Adipose tissue (tissue), 3 donors: ENCODE measurements at regions not wholly inside any gene's neighbourhood (a gene's known extent, or its start where the extent isn't known, plus 50 kb on each side); places are given as distances from the start of the nearest gene placed in this dataset.
"Not testable (repeated sequence)": the region's sequence is repeated elsewhere in the genome, so short reads cannot be mapped to it uniquely, and the experiment has no call there.

ENCODE experiments used
- H3K27ac ChIP-seq: one replicate; pipeline ENCODE4 v1.5.1; 2013; ENCODE audit warnings: low read depth, low read length
- WGBS, 3 donors: extraction: QIAGEN DNeasy Blood & Tissue Kit; methylation state at CpG; one replicate each; pipeline ENCODE4 v1.1.7; 2013; 5-methylcytosine and 5-hydroxymethylcytosine counted together
- donor health status: healthy with polysubstance abuse.
- donor health status: Bipolar disorder and iron deficiency.
- donor health status: healthy.

- H3K27ac ChIP-seq, result no peak overlapping the region
- WGBS, 3 donors, result 55 to 93% (median 91%) methylated on average over 3 of the region's 3 CpGs
Measured at GRCh38 chr9:107792006-107792405, 302.4 kb upstream of the KLF4 start.

GRCh38 chr9:107789001-107789700 lies 299.6 kb upstream of the KLF4 start:
- 92 to 98% (median 95%) methylated on average over 4 of the region's 4 CpGs for WGBS, 3 donors
- H3K27ac ChIP-seq, result no peak overlapping the region

- 84 to 86% (median 85%) methylated on average over 2 of the region's 2 CpGs for WGBS, 3 donors
- no peak overlapping the region for H3K27ac ChIP-seq
Measured at GRCh38 chr9:107786561-107786960, 297.0 kb upstream of the KLF4 start.

GRCh38 chr9:107784235-107784958 lies 294.8 kb upstream of the KLF4 start:
- WGBS, 3 donors, result 40 to 44% (median 42%) methylated on average over 12 of the region's 12 CpGs
- no peak overlapping the region for H3K27ac ChIP-seq

GRCh38 chr9:107782789-107783188 lies 293.2 kb upstream of the KLF4 start:
- no peak overlapping the region for H3K27ac ChIP-seq
- 83 to 89% (median 86%) methylated on average over 4 of the region's 4 CpGs for WGBS, 3 donors

GRCh38 chr9:107782381-107782780 lies 292.8 kb upstream of the KLF4 start:
- WGBS, 3 donors, result 35 to 38% (median 37%) methylated on average over 3 of the region's 3 CpGs
- no peak overlapping the region for H3K27ac ChIP-seq

- no peak overlapping the region for H3K27ac ChIP-seq
- WGBS, 3 donors, result 61 to 69% (median 67%) methylated on average over 3 of the region's 3 CpGs
Measured at GRCh38 chr9:107780960-107781359, 291.4 kb upstream of the KLF4 start.

GRCh38 chr9:107779731-107780130 lies 290.2 kb upstream of the KLF4 start:
- H3K27ac ChIP-seq, result no peak overlapping the region
- WGBS, 3 donors, result 52 to 67% (median 61%) methylated on average over 3 of the region's 3 CpGs

- 69 to 97% (median 97%) methylated on average over 1 of the region's 1 CpG for WGBS, 3 donors
- H3K27ac ChIP-seq, result no peak overlapping the region
Measured at GRCh38 chr9:107778661-107779060, 289.1 kb upstream of the KLF4 start.

GRCh38 chr9:107774099-107774498 lies 284.5 kb upstream of the KLF4 start:
- not testable (repeated sequence) for H3K27ac ChIP-seq
- 50 to 81% (median 72%) methylated on average over 2 of the region's 2 CpGs for WGBS, 3 donors

- WGBS, 3 donors, result 92 to 96% (median 94%) methylated on average over 3 of the region's 3 CpGs
- H3K27ac ChIP-seq, result no peak overlapping the region
Measured at GRCh38 chr9:107772988-107773387, 283.4 kb upstream of the KLF4 start.

- H3K27ac ChIP-seq, result no peak overlapping the region
Measured at GRCh38 chr9:107770716-107771115, 281.1 kb upstream of the KLF4 start.

GRCh38 chr9:107768224-107768623 lies 278.7 kb upstream of the KLF4 start:
- H3K27ac ChIP-seq, result no peak overlapping the region
- 47 to 69% (median 66%) methylated on average over 9 of the region's 9 CpGs for WGBS, 3 donors

- no peak overlapping the region for H3K27ac ChIP-seq
- WGBS, 3 donors, result 87 to 97% (median 95%) methylated on average over 4 of the region's 4 CpGs
Measured at GRCh38 chr9:107767711-107768110, 278.1 kb upstream of the KLF4 start.

GRCh38 chr9:107763469-107763868 lies 273.9 kb upstream of the KLF4 start:
- 71 to 91% (median 86%) methylated on average over 2 of the region's 2 CpGs for WGBS, 3 donors
- H3K27ac ChIP-seq, result not testable (repeated sequence)

GRCh38 chr9:107761307-107761706 lies 271.7 kb upstream of the KLF4 start:
- H3K27ac ChIP-seq, result no peak overlapping the region
- WGBS, 3 donors, result 78 to 88% (median 81%) methylated on average over 2 of the region's 2 CpGs

GRCh38 chr9:107760469-107761242 lies 271.1 kb upstream of the KLF4 start:
- WGBS, 3 donors, result 34 to 67% (median 48%) methylated on average over 12 of the region's 12 CpGs
- no peak overlapping the region for H3K27ac ChIP-seq

- H3K27ac ChIP-seq, result no peak overlapping the region
- 67 to 88% (median 87%) methylated on average over 5 of the region's 5 CpGs for WGBS, 3 donors
Measured at GRCh38 chr9:107759823-107760166, 270.2 kb upstream of the KLF4 start.

GRCh38 chr9:107759009-107759822 lies 269.6 kb upstream of the KLF4 start:
- 83 to 96% (median 95%) methylated on average over 5 of the region's 5 CpGs for WGBS, 3 donors
- no peak overlapping the region for H3K27ac ChIP-seq
